Fibroblast of pulmonary artery (primary cell): ENCODE measurements at regions not wholly inside any gene's neighbourhood (a gene's known extent, or its start where the extent isn't known, plus 50 kb on each side); places are given as distances from the start of the nearest gene placed in this dataset.
"Not testable (repeated sequence)": the region's sequence is repeated elsewhere in the genome, so short reads cannot be mapped to it uniquely, and the experiment has no call there.

Source experiments
- DNase-seq: peaks from one replicate; pipeline ENCODE4 v3.0.0-alpha.2; 2010; ENCODE audit warnings: low read depth
- H3K4me3 ChIP-seq: replicated peaks from 2 replicates; pipeline ENCODE4 v1.5.1; 2011; ENCODE audit warnings: low read depth, mild to moderate bottlenecking, control low read depth, low read length, moderate library complexity
- CTCF ChIP-seq: IDR thresholded peaks from 2 replicates; pipeline ENCODE4 v1.5.1; 2011; ENCODE audit warnings: mild to moderate bottlenecking, control low read depth, low read length, inconsistent platforms; ENCODE audit errors: missing control alignments

- TF ChIP-seq CTCF: no peak
- DNase-seq: no peak
- no peak overlapping the region for H3K4me3 ChIP-seq
Observed at GRCh38 chr6:14776307-14776706, 469.6 kb upstream of the JARID2 start.

- TF ChIP-seq CTCF: no peak
- no peak for DNase-seq
Observed at GRCh38 chr6:14781772-14782525, 463.9 kb upstream of the JARID2 start.

GRCh38 chr6:14782921-14783464 lies 462.9 kb upstream of the JARID2 start:
- H3K4me3 ChIP-seq, DNase-seq: not testable (repeated sequence)

More at GRCh38 chr6:14781772-14782525, 463.9 kb upstream of the JARID2 start:
- no peak overlapping the region for H3K4me3 ChIP-seq

- no peak for DNase-seq
- H3K4me3 ChIP-seq: no peak overlapping the region
- TF ChIP-seq CTCF: no peak
Observed at GRCh38 chr6:14783594-14783993, 462.3 kb upstream of the JARID2 start.

- no peak overlapping the region for H3K4me3 ChIP-seq
- no peak for DNase-seq
- TF ChIP-seq CTCF: no peak
Observed at GRCh38 chr6:14784596-14785492, 461.0 kb upstream of the JARID2 start.

GRCh38 chr6:14785493-14785790 lies 460.4 kb upstream of the JARID2 start:
- H3K4me3 ChIP-seq: no peak overlapping the region
- no peak for TF ChIP-seq CTCF
- DNase-seq: no peak

- no peak for DNase-seq
Observed at GRCh38 chr6:14786008-14786407, 459.9 kb upstream of the JARID2 start.

More at GRCh38 chr6:14786008-14786407, 459.9 kb upstream of the JARID2 start:
- no peak overlapping the region for H3K4me3 ChIP-seq
- TF ChIP-seq CTCF: no peak
